B cell (primary cell): ENCODE measurements at regions not wholly inside any gene's neighbourhood (a gene's known extent, or its start where the extent isn't known, plus 50 kb on each side); places are given as distances from the start of the nearest gene placed in this dataset.

Experiments used
- ATAC-seq: fragments of 200-7000 bp; cut with Tn5 transposase; one replicate; pipeline ENCODE4 v1.10.0; 2021; ENCODE audit warnings: low read depth, mild to moderate bottlenecking, moderate number of reproducible peaks, moderate library complexity
- CTCF ChIA-PET: fragments of 350-600 bp; sonication (Branson Sonifier 250); formaldehyde crosslinking; loops from one replicate; lab custom pipeline; 2021; ENCODE audit warnings: antibody characterized with exemption, inconsistent platforms; lab: Charles Lee
- POLR2A ChIA-PET: fragments of 350-600 bp; sonication (Branson Sonifier 250); formaldehyde crosslinking; loops from one replicate; lab custom pipeline; 2021; ENCODE audit warnings: antibody characterized with exemption; lab: Charles Lee
- DNase-seq: peaks from one replicate; pipeline ENCODE4 v3.0.0; 2013
- H2AFZ ChIP-seq: 2 replicates; pipeline ENCODE4 v1.6.1; 2012; ENCODE audit warnings: mild to moderate bottlenecking, low read depth, low read length; ENCODE audit not compliant: insufficient read depth, poor library complexity, severe bottlenecking
- H3K27ac ChIP-seq, 2 donors: 1 replicate in 1 of 2; 2 replicates in 1 of 2; pipeline ENCODE4 v1.5.1; 2012 to 2013; ENCODE audit warnings: low read length in 2 of 2, mild to moderate bottlenecking in 2 of 2, moderate library complexity in 1 of 2
- H3K27me3 ChIP-seq, 4 experiments: fragments of 200-600 bp in 1 of 4; sonication (generic) in 1 of 4; replicated peaks in 1 of 4; 1 replicate in 2 of 4; 2 replicates in 2 of 4; pipeline versions ENCODE4 v1.6.1 to v1.7.0; 2013 to 2016; ENCODE audit warnings: low read length in 3 of 4, mild to moderate bottlenecking in 2 of 4, mixed read lengths in 1 of 4, moderate library complexity in 1 of 4; ENCODE audit not compliant: insufficient read depth in 4 of 4, control insufficient read depth in 3 of 4; ENCODE audit errors: control extremely low read depth in 1 of 4
- H3K36me3 ChIP-seq, 2 experiments: replicated peaks in 1 of 2; 1 replicate in 1 of 2; 2 replicates in 1 of 2; pipeline versions ENCODE4 v1.6.1 to v1.7.1; 2013; ENCODE audit warnings: low read length in 1 of 2; ENCODE audit not compliant: insufficient read depth in 2 of 2, control insufficient read depth in 1 of 2; ENCODE audit errors: control extremely low read depth in 1 of 2, extremely low read depth in 1 of 2
- H3K4me1 ChIP-seq, 2 donors: fragments of 200-600 bp in 1 of 2; sonication (generic) in 1 of 2; 1 replicate in 1 of 2; 2 replicates in 1 of 2; pipeline versions ENCODE4 v1.5.1 to v1.6.1; 2013 to 2017; ENCODE audit warnings: low read length in 2 of 2; ENCODE audit not compliant: control insufficient read depth in 2 of 2, insufficient read depth in 2 of 2
- H3K4me2 ChIP-seq: replicated peaks from 2 replicates; pipeline ENCODE3; 2012; ENCODE audit warnings: mild to moderate bottlenecking, low read depth, low read length; ENCODE audit not compliant: poor library complexity, severe bottlenecking
- H3K4me3 ChIP-seq, 5 experiments: fragments of 200-600 bp in 1 of 5; sonication (generic) in 1 of 5; 1 replicate in 3 of 5; 2 replicates in 2 of 5; pipeline versions ENCODE4 v1.5.1 to v1.7.0; 2011 to 2016; ENCODE audit warnings: low read length in 4 of 5, mild to moderate bottlenecking in 4 of 5, low read depth in 2 of 5, control low read depth in 1 of 5, moderate library complexity in 1 of 5; ENCODE audit not compliant: insufficient read depth in 1 of 5; ENCODE audit errors: control extremely low read depth in 1 of 5, extremely low read depth in 1 of 5
- H3K79me2 ChIP-seq: fragments of 200-600 bp; sonication (generic); one replicate; pipeline ENCODE4 v1.6.0; 2016; ENCODE audit warnings: low read length; ENCODE audit not compliant: control insufficient read depth, insufficient read depth
- H3K9ac ChIP-seq: fragments of 200-600 bp; sonication (generic); 2 replicates; pipeline ENCODE4 v1.6.1; 2017; ENCODE audit warnings: mild to moderate bottlenecking, low read length, moderate library complexity
- H3K9me3 ChIP-seq, 3 donors: one replicate each; pipeline versions ENCODE4 v1.6.1 to v1.7.1; 2013; ENCODE audit warnings: low read length in 2 of 3; ENCODE audit not compliant: control insufficient read depth in 2 of 3, insufficient read depth in 1 of 3; ENCODE audit errors: control extremely low read depth in 1 of 3
- H4K20me1 ChIP-seq: 2 replicates; pipeline ENCODE4 v1.6.0; 2012; ENCODE audit warnings: mild to moderate bottlenecking, low read length; ENCODE audit not compliant: insufficient read depth, control insufficient read depth, poor library complexity, severe bottlenecking
- H3K27ac Mint-ChIP-seq: one replicate; pipeline ENCODE4 v1.8.0; 2021; ENCODE audit warnings: mixed read lengths
- H3K27me3 Mint-ChIP-seq: one replicate; pipeline ENCODE4 v1.8.0; 2021; ENCODE audit warnings: mixed read lengths
- H3K4me1 Mint-ChIP-seq: one replicate; pipeline ENCODE4 v1.8.0; 2021; ENCODE audit warnings: mixed read lengths
- H3K4me3 Mint-ChIP-seq: one replicate; pipeline ENCODE4 v1.8.0; 2021; ENCODE audit warnings: mixed read lengths
- H3K9me3 Mint-ChIP-seq: one replicate; pipeline ENCODE4 v1.8.0; 2022; ENCODE audit warnings: mixed read lengths; ENCODE audit not compliant: insufficient read depth
- CTCF ChIP-seq: fragments of 200-600 bp; IDR thresholded peaks from one replicate; pipeline ENCODE4 v1.8.0; 2022; ENCODE audit warnings: antibody characterized with exemption, mild to moderate bottlenecking
- EZH2 ChIP-seq: IDR thresholded peaks from 2 replicates; pipeline ENCODE4 v1.6.1; 2012; ENCODE audit warnings: borderline replicate concordance, low read depth, mild to moderate bottlenecking, moderate library complexity, low read length; ENCODE audit not compliant: insufficient read depth, poor library complexity, severe bottlenecking
- WGBS: methylation state at CpG from one replicate; pipeline ENCODE4 v1.1.5; 2013; ENCODE audit warnings: missing lambda C conversion rate; ENCODE audit not compliant: insufficient coverage; 5-methylcytosine and 5-hydroxymethylcytosine counted together
- intact Hi-C: fragments of 100-400 bp; cut with micrococcal nuclease; formaldehyde crosslinking; loops from one replicate; pipeline ENCODE4 v1.10.0; 2022

GRCh38 chr14:38339696-38340095 is 83.8 kb upstream of the CLEC14A start:
- H3K4me3 Mint-ChIP-seq = no peak overlapping the region
- H3K9me3 Mint-ChIP-seq = no peaks in the 10 kb centered on the region
- H3K4me1 ChIP-seq = no peaks in the 10 kb centered on the region
- H3K27ac Mint-ChIP-seq = no peak overlapping the region
- no peaks in the 10 kb centered on the region for H3K4me1 Mint-ChIP-seq
- H3K9me3 ChIP-seq = peaks cover 0 to 6% (median 0%) of the 10 kb centered on the region in 3 donors
- no peaks in the 10 kb centered on the region for H3K36me3 ChIP-seq
- POLR2A ChIA-PET = no interaction called here
- H3K79me2 ChIP-seq = no peaks in the 10 kb centered on the region
- H2AFZ ChIP-seq = no peak overlapping the region
- CTCF ChIA-PET = no interaction called here
- WGBS = no CpG with 5 or more reads among the region's 1 CpG
- intact Hi-C loops = no loop called here
- ATAC-seq (no peak), DNase-seq (no peak)
- no peak for TF ChIP-seq EZH2
- H3K4me2 ChIP-seq = no peak overlapping the region
- H3K9ac ChIP-seq = no peak overlapping the region
- H3K4me3 ChIP-seq = no peak overlapping the region
- H3K27ac ChIP-seq = no peak overlapping the region
- no peaks in the 10 kb centered on the region for H4K20me1 ChIP-seq
- no peaks in the 10 kb centered on the region for H3K27me3 ChIP-seq
- no peaks in the 10 kb centered on the region for H3K27me3 Mint-ChIP-seq

GRCh38 chr14:38336298-38336697 is 80.4 kb upstream of the CLEC14A start:
- Mint-ChIP-seq H3K9me3 (peaks cover 1% of the 10 kb centered on the region), H3K4me1 (no peaks in the 10 kb centered on the region), H3K4me3 (no peak overlapping the region), H3K27ac (no peak overlapping the region), H3K27me3 (no peaks in the 10 kb centered on the region)
- DNase-seq (no peak), ATAC-seq (no peak)
- H2AFZ ChIP-seq = no peak overlapping the region
- H3K9ac ChIP-seq = no peak overlapping the region
- TF ChIP-seq EZH2 (no peak), CTCF (no peak)
- ChIA-PET CTCF (no interaction called here), POLR2A (no interaction called here)
- H4K20me1 ChIP-seq = no peaks in the 10 kb centered on the region
- H3K4me1 ChIP-seq = no peaks in the 10 kb centered on the region
- no peak overlapping the region for H3K4me2 ChIP-seq
- no peaks in the 10 kb centered on the region for H3K79me2 ChIP-seq
- intact Hi-C loops = no loop called here
- no peaks in the 10 kb centered on the region for H3K9me3 ChIP-seq
- no peaks in the 10 kb centered on the region for H3K36me3 ChIP-seq
- H3K4me3 ChIP-seq = no peak overlapping the region
- H3K27me3 ChIP-seq = no peaks in the 10 kb centered on the region
- no peak overlapping the region for H3K27ac ChIP-seq
